Glutamatergic neuron (in vitro differentiated cells): ENCODE measurements at regions not wholly inside any gene's neighbourhood (a gene's known extent, or its start where the extent isn't known, plus 50 kb on each side); places are given as distances from the start of the nearest gene placed in this dataset.

Experiments
- DNase-seq: peaks from one replicate; pipeline ENCODE4 v3.0.0; 2022
- H3K27ac Mint-ChIP-seq: one replicate; pipeline ENCODE4 v1.8.0; 2020; ENCODE audit warnings: mild to moderate bottlenecking, mixed read lengths, inconsistent platforms; ENCODE audit not compliant: unreplicated experiment
- H3K27me3 Mint-ChIP-seq: one replicate; pipeline ENCODE4 v1.8.0; 2020; ENCODE audit warnings: mild to moderate bottlenecking, moderate library complexity, mixed read lengths, inconsistent platforms; ENCODE audit not compliant: unreplicated experiment
- H3K36me3 Mint-ChIP-seq: one replicate; pipeline ENCODE4 v1.8.0; 2020; ENCODE audit warnings: mild to moderate bottlenecking, mixed read lengths, inconsistent platforms; ENCODE audit not compliant: unreplicated experiment
- H3K4me1 Mint-ChIP-seq: one replicate; pipeline ENCODE4 v1.8.0; 2020; ENCODE audit warnings: mild to moderate bottlenecking, low read depth, mixed read lengths, inconsistent platforms; ENCODE audit not compliant: unreplicated experiment
- H3K4me3 Mint-ChIP-seq: one replicate; pipeline ENCODE4 v1.8.0; 2020; ENCODE audit warnings: mild to moderate bottlenecking, mixed read lengths, inconsistent platforms; ENCODE audit not compliant: unreplicated experiment
- H3K9me3 Mint-ChIP-seq: one replicate; pipeline ENCODE4 v1.8.0; 2020; ENCODE audit warnings: mild to moderate bottlenecking, moderate library complexity, mixed read lengths, inconsistent platforms; ENCODE audit not compliant: unreplicated experiment
- TF ChIP-seq, protein P1 (sequence below): fragments of 200-600 bp; sonication (generic); IDR thresholded peaks from one replicate; pipeline ENCODE4 v1.5.0; 2021; ENCODE audit not compliant: partially characterized antibody, unreplicated experiment

DNA sequence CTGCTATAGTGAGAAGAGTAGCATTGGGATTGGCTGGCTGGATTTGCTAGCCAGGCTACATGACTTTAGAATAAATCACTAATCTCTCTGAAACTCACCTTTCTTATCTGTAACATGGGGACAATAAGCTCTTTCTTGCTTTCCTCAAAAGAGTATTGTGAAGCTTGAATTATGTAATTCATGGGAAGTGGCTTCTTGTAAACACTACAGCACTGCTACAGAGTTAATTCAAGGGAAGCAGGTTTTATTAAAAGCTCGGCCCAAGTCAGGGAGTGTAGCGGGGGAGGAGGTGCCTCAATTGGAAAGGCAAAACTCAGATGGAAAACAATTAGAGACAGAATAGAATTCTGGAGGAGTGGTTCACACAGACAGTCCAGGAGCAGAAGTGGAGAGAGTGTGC is 100.9 kb upstream of the CELF4 start:
- peaks cover 2% of the 10 kb centered on the region for H3K27me3 Mint-ChIP-seq
- TF ChIP-seq, protein P1, sequence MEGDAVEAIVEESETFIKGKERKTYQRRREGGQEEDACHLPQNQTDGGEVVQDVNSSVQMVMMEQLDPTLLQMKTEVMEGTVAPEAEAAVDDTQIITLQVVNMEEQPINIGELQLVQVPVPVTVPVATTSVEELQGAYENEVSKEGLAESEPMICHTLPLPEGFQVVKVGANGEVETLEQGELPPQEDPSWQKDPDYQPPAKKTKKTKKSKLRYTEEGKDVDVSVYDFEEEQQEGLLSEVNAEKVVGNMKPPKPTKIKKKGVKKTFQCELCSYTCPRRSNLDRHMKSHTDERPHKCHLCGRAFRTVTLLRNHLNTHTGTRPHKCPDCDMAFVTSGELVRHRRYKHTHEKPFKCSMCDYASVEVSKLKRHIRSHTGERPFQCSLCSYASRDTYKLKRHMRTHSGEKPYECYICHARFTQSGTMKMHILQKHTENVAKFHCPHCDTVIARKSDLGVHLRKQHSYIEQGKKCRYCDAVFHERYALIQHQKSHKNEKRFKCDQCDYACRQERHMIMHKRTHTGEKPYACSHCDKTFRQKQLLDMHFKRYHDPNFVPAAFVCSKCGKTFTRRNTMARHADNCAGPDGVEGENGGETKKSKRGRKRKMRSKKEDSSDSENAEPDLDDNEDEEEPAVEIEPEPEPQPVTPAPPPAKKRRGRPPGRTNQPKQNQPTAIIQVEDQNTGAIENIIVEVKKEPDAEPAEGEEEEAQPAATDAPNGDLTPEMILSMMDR: no peak
- H3K27ac Mint-ChIP-seq: no peak overlapping the region
- peaks cover 7% of the 10 kb centered on the region for H3K4me1 Mint-ChIP-seq
- H3K9me3 Mint-ChIP-seq: peaks cover 6% of the 10 kb centered on the region
- DNase-seq: no peak
- no peaks in the 10 kb centered on the region for H3K36me3 Mint-ChIP-seq
- H3K4me3 Mint-ChIP-seq: no peak overlapping the region

DNA sequence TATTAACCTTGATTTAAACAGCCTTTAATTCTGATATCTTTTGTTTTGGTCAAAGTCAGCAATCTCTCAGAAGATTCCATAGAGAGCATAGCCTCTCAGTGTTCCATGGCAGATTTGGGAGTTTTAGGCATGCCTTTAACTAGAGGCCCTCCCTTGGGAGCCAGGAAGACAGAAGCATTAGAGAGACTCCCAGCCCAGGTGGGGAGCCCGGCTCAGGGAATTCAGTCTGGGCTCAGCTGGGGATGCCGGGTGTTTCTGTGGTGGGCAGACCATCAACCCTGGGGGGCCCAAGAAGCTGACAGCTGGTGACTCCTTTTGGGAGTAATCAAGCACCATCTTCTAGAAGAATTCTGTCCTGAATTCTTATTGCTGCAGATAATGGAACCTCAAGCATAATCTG is 99.7 kb upstream of the CELF4 start:
- H3K4me1 Mint-ChIP-seq: peaks cover 7% of the 10 kb centered on the region
- DNase-seq: peak; percentile 31
- H3K27ac Mint-ChIP-seq: no peak overlapping the region
- H3K9me3 Mint-ChIP-seq: peaks cover 4% of the 10 kb centered on the region
- TF ChIP-seq, protein P1: no peak
- H3K4me3 Mint-ChIP-seq: no peak overlapping the region
- H3K27me3 Mint-ChIP-seq: no peaks in the 10 kb centered on the region
- no peaks in the 10 kb centered on the region for H3K36me3 Mint-ChIP-seq

DNA sequence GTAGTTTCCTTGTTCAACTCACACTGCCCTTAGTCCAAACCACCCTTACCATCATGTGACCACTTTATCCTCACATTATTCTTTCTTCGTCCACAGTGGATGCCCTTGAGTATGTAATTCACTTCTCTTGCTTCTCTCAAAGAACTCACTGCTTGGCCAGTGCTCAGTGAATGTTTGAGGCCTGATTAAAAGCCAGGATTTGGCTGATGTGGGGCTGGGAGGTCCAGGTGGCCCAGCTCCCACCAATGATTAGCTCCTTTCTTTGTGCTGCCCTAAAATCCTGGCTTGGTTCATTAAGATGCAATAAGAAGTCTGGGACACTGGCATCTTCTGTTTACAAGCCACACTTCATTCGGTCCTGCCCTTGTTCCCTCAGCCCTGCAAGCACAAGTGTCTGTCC is 97.8 kb upstream of the CELF4 start:
- H3K27me3 Mint-ChIP-seq: peaks cover 2% of the 10 kb centered on the region
- peaks cover 4% of the 10 kb centered on the region for H3K9me3 Mint-ChIP-seq
- no peak for DNase-seq
- peaks cover 7% of the 10 kb centered on the region for H3K4me1 Mint-ChIP-seq
- TF ChIP-seq, protein P1: no peak
- H3K36me3 Mint-ChIP-seq: no peaks in the 10 kb centered on the region
- no peak overlapping the region for H3K27ac Mint-ChIP-seq
- no peak overlapping the region for H3K4me3 Mint-ChIP-seq

DNA sequence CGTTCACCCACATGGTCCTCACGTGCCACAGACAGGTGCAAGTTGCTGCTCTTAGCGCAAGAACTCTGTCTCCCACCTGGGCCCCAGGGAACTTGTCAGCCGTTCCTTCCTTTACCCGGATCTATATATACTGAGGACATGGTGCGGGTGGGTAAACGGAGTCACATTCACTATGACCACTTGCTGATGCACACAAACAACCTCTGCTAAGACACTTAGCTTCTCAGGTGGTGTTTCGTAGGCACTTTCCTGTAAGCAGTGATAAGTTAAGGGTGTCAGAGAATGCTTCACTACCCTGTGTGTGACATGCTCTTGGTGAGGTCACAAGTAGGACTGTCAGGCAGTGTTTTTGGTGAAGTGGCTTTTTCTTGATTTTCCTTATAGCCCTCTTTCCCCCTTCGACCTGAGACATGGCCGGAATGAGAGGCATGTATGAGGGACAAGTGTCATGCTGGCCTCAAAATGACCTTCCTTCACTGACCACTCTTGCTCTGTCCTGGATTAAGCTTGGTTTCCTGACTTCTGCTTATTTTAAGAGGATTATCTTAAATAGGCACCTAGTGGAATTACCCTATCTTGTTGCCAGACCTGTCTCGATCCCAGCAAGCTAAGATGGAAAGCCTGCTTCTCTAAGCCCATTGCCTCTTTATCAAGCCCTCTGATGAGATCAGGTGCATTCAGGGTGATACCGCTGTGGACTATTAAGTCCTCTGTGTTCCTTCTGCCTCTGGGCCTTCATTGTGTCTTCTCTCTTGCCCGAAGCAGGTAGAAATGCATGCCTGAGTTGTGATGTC is 97.1 kb upstream of the CELF4 start:
- TF ChIP-seq, protein P1: no peak
- Mint-ChIP-seq H3K4me1 (peaks cover 7% of the 10 kb centered on the region), H3K9me3 (peaks cover 3% of the 10 kb centered on the region), H3K27ac (no peak overlapping the region), H3K36me3 (no peaks in the 10 kb centered on the region), H3K4me3 (no peak overlapping the region), H3K27me3 (peaks cover 2% of the 10 kb centered on the region)
- no peak for DNase-seq

DNA sequence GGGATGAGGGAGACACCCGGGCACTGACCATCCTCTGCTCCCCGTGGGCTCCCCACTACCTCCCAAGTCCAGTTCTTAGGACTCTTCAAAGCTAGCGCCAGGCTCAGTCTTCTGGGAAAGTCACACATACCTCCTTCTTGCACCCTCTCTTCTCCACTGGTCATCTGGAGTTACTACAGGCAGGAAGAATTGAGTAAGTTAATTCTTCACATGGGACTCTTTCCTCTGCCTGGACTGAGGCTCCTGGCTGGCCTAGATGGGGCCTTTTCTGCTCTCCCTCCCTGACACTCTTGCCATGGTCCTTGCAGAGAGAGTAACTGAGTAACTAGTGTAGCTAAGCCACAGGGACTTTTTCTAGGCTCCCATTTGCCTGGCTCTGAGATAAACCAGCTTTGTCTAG is 96.5 kb upstream of the CELF4 start:
- Mint-ChIP-seq H3K27ac (no peak overlapping the region), H3K4me3 (no peak overlapping the region), H3K36me3 (no peaks in the 10 kb centered on the region), H3K27me3 (peaks cover 2% of the 10 kb centered on the region), H3K9me3 (peaks cover 3% of the 10 kb centered on the region), H3K4me1 (peaks cover 7% of the 10 kb centered on the region)
- TF ChIP-seq, protein P1: no peak
- DNase-seq: no peak
